Muscle of leg (tissue), 3 donors: ENCODE measurements at regions not wholly inside any gene's neighbourhood (a gene's known extent, or its start where the extent isn't known, plus 50 kb on each side); places are given as distances from the start of the nearest gene placed in this dataset.

Experiments
- DNase-seq: peaks from one replicate; pipeline ENCODE4 v3.0.0; 2013
- H3K27ac ChIP-seq: one replicate; pipeline ENCODE4 v1.5.1; 2013; ENCODE audit warnings: mild to moderate bottlenecking, low read length, control low read depth
- H3K27me3 ChIP-seq: one replicate; pipeline ENCODE4 v1.6.1; 2013; ENCODE audit warnings: low read length; ENCODE audit not compliant: control insufficient read depth, insufficient read depth
- H3K36me3 ChIP-seq: one replicate; pipeline ENCODE4 v1.6.1; 2013; ENCODE audit warnings: low read length; ENCODE audit not compliant: control insufficient read depth, insufficient read depth
- H3K4me1 ChIP-seq: one replicate; pipeline ENCODE4 v1.6.1; 2013; ENCODE audit warnings: low read length; ENCODE audit not compliant: control insufficient read depth, insufficient read depth
- H3K4me3 ChIP-seq: one replicate; pipeline ENCODE4 v1.5.1; 2013; ENCODE audit warnings: low read length, control low read depth
- H3K9me3 ChIP-seq: replicated peaks from 2 replicates; pipeline ENCODE4 v1.6.1; 2013; ENCODE audit warnings: low read depth, low read length; ENCODE audit not compliant: control insufficient read depth
- WGBS: methylation state at CpG from one replicate; pipeline ENCODE4 v1.1.5; 2013; ENCODE audit warnings: missing lambda C conversion rate; ENCODE audit not compliant: insufficient coverage; 5-methylcytosine and 5-hydroxymethylcytosine counted together

DNA sequence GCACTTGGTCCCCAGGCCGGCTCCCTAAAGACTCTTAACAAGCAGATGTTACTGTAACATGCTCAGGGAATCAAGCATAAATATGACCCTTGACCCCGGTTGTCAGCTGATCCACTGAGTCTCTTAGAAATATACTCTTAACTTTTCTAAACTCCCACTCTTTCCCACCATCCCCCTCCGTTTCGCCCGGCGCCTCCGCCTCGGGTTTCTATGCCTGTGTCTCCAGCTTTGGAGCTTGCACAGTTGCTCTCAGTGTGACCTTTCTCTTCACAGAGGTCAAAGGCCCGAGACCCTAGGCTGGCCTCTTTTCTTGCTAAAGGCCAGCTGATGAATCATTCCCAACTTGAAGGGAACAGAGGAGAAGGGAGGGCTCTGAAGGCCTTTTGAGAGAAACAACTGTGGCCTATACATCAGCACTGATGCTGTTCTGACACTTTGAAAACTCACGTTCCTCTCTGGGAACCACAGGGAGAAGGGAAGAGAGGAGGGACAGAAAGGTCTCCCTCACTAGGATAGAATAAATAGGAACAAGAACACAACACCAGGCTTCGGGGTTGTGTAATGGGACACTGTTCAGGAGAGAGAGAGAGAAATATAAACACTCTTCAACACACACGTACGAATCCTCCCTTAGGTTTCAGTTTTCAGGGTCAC is 484.5 kb upstream of the NR2F2 start:
- peak; percentile 75 for DNase-seq
- Histone ChIP-seq H3K4me1 (peaks cover 8% of the 10 kb centered on the region), H3K36me3 (no peaks in the 10 kb centered on the region), H3K27ac (peak overlapping the region; percentile 62), H3K4me3 (no peak overlapping the region), H3K9me3 (no peaks in the 10 kb centered on the region), H3K27me3 (no peaks in the 10 kb centered on the region)
- WGBS = 67% methylated on average over 7 of the region's 13 CpGs

DNA sequence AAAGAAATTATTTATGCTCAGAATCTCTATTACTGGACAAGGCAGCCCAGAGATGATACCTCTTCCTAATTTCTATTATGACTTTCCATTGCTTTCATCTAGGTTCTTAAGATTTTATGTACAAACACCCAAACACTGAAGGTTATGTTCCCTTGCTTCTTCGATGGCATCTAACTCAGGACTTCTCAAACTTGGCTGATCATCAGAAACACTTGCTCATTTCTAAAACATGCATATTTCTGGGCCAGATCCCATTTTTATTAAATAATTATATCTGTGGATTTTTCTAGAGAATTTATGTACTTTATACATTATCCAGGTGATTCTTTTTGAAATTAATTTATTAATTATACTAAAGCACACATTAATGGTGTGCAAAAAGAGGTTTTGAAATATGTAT is 482.4 kb upstream of the NR2F2 start:
- Histone ChIP-seq H3K27ac (no peak overlapping the region), H3K9me3 (peaks cover 2% of the 10 kb centered on the region), H3K36me3 (no peaks in the 10 kb centered on the region), H3K4me3 (no peak overlapping the region), H3K4me1 (peaks cover 8% of the 10 kb centered on the region), H3K27me3 (no peaks in the 10 kb centered on the region)
- no peak for DNase-seq
- whole genome bisulfite sequencing = no CpG with 5 or more reads among the region's 1 CpG

GRCh38 chr15:95850837-95851236 is 479.7 kb upstream of the NR2F2 start:
- no peak for DNase-seq
- Histone ChIP-seq H3K27ac (no peak overlapping the region), H3K4me3 (no peak overlapping the region), H3K27me3 (no peaks in the 10 kb centered on the region), H3K4me1 (peaks cover 4% of the 10 kb centered on the region), H3K9me3 (peaks cover 2% of the 10 kb centered on the region), H3K36me3 (no peaks in the 10 kb centered on the region)
- 100% methylated on average over 1 of the region's 2 CpGs for WGBS

GRCh38 chr15:95853350-95853749 is 477.1 kb upstream of the NR2F2 start:
- Histone ChIP-seq H3K4me3 (no peak overlapping the region), H3K36me3 (no peaks in the 10 kb centered on the region), H3K9me3 (peaks cover 2% of the 10 kb centered on the region), H3K27ac (no peak overlapping the region), H3K4me1 (no peaks in the 10 kb centered on the region), H3K27me3 (no peaks in the 10 kb centered on the region)
- no peak for DNase-seq

DNA sequence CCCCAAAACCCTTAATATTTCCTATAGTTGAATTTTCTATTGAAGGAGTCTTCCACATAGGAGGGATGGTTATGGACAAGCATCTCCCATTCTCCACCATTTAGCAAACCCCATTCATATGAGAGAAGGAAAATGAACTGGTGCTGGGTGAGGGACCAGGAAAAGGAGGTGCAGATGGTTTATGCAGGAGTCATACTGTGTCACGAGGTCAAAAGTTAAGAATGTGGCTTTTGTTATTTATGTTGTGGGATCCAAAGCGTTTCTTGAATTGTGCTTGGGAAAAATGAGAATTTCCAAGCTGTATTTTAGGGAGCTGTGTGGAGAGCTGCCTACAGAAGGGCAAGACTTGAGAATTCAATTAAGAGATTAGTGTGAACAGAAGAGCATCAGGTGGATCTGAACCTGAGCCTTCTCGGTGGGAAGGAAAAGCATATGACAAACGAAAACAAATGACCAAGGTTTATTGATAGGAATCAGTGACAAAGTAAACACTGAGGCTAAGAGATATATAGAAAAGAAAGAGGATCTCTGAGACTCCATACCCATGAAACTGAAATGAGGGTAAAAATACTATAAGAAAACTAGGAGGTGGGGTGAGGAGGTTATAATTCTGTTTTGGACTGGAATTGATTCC is 473.3 kb upstream of the NR2F2 start:
- DNase-seq = no peak
- Histone ChIP-seq H3K9me3 (no peaks in the 10 kb centered on the region), H3K27ac (no peak overlapping the region), H3K4me3 (no peak overlapping the region), H3K36me3 (no peaks in the 10 kb centered on the region), H3K27me3 (no peaks in the 10 kb centered on the region), H3K4me1 (no peaks in the 10 kb centered on the region)
- 59% methylated on average over 4 of the region's 4 CpGs for WGBS

- DNase-seq = no peak
- Histone ChIP-seq H3K27me3 (no peaks in the 10 kb centered on the region), H3K27ac (no peak overlapping the region), H3K36me3 (no peaks in the 10 kb centered on the region), H3K9me3 (no peaks in the 10 kb centered on the region), H3K4me1 (no peaks in the 10 kb centered on the region), H3K4me3 (no peak overlapping the region)
Measured at GRCh38 chr15:95857758-95858157, 472.7 kb upstream of the NR2F2 start.

- H3K9me3 ChIP-seq = no peaks in the 10 kb centered on the region
- no peak overlapping the region for H3K4me3 ChIP-seq
- H3K36me3 ChIP-seq = no peaks in the 10 kb centered on the region
- no peak for DNase-seq
- no CpG with 5 or more reads among the region's 1 CpG for WGBS
- H3K27ac ChIP-seq = no peak overlapping the region
- H3K4me1 ChIP-seq = no peaks in the 10 kb centered on the region
- H3K27me3 ChIP-seq = no peaks in the 10 kb centered on the region
Measured at GRCh38 chr15:95860406-95860805, 470.1 kb upstream of the NR2F2 start.

GRCh38 chr15:95864467-95864886 is 466.0 kb upstream of the NR2F2 start:
- Histone ChIP-seq H3K36me3 (no peaks in the 10 kb centered on the region), H3K9me3 (no peaks in the 10 kb centered on the region), H3K4me1 (peaks cover 7% of the 10 kb centered on the region), H3K4me3 (no peak overlapping the region), H3K27me3 (no peaks in the 10 kb centered on the region), H3K27ac (no peak overlapping the region)
- 50% methylated on average over 1 of the region's 3 CpGs for WGBS
- DNase-seq = no peak

- no peaks in the 10 kb centered on the region for H3K9me3 ChIP-seq
- H3K4me3 ChIP-seq = no peak overlapping the region
- H3K4me1 ChIP-seq = peaks cover 9% of the 10 kb centered on the region
- 76% methylated on average over 3 of the region's 4 CpGs for WGBS
- H3K27ac ChIP-seq = no peak overlapping the region
- H3K36me3 ChIP-seq = no peaks in the 10 kb centered on the region
- no peaks in the 10 kb centered on the region for H3K27me3 ChIP-seq
- no peak for DNase-seq
Measured at GRCh38 chr15:95865330-95865739, 465.2 kb upstream of the NR2F2 start.

DNA sequence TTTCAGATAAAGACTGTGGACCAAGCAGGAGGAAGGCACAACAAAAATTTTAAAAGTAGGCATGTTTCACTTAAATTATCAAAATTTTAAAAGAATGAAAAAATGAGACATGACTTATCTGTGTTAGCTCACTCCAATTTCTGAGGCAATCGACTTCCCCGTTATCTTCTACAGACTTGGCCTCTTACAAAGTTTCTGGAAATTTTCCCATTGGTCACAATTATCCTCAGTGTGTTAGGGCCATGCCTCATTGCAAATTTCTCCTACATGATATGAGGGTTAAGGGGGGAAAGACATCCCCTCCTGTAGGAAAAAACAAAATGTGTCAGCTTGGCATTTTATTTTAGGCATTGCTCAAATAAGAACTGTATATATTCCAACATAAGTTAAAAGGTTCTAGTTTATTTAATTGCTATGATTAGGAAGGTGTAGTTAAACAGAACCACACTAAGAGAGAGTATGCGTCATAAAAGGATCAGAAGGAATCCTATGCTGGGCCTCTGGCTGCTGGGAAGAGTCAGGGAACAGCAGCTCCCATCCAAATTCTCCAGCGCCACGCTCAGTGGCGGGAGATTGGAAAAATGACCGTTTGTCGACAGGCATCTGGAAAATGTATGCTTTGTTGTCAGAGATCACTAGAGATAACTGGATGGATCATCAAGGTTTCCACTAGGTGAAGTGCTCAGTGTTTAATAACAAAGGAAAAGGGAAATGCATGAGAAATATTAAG is 463.6 kb upstream of the NR2F2 start:
- no peak for DNase-seq
- Histone ChIP-seq H3K4me1 (peaks cover 9% of the 10 kb centered on the region), H3K4me3 (no peak overlapping the region), H3K27ac (no peak overlapping the region), H3K27me3 (no peaks in the 10 kb centered on the region), H3K36me3 (no peaks in the 10 kb centered on the region), H3K9me3 (no peaks in the 10 kb centered on the region)
- 61% methylated on average over 5 of the region's 8 CpGs for WGBS
